ENCODE measurements at regions not wholly inside any gene's neighbourhood (a gene's known extent, or its start where the extent isn't known, plus 50 kb on each side); places are given as distances from the start of the nearest gene placed in this dataset.

DNA sequence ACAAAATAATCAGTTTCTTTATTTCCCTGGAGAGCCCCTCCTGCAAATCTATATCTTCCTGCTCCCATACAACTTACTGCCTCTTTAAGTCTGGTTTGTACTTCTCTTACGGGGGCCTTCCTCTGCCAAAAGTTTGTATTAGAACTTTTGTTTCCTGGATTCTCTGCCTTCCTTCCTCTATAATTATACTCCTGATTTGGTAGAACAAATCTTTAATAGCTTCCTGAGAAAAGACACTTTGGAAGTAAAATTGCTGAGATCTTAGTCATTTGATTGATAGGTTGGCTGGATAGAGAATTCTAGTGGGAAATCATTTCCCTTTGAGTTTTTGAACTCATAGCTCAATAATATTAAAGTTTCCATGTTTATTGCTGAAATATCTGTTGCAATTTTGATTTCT, 499.2 kb downstream of the RAB38 start:
- TF ChIP-seq POLR2A (IDR thresholded peaks at IDR 0.05) = no peak
- TF ChIP-seq, protein P1, sequence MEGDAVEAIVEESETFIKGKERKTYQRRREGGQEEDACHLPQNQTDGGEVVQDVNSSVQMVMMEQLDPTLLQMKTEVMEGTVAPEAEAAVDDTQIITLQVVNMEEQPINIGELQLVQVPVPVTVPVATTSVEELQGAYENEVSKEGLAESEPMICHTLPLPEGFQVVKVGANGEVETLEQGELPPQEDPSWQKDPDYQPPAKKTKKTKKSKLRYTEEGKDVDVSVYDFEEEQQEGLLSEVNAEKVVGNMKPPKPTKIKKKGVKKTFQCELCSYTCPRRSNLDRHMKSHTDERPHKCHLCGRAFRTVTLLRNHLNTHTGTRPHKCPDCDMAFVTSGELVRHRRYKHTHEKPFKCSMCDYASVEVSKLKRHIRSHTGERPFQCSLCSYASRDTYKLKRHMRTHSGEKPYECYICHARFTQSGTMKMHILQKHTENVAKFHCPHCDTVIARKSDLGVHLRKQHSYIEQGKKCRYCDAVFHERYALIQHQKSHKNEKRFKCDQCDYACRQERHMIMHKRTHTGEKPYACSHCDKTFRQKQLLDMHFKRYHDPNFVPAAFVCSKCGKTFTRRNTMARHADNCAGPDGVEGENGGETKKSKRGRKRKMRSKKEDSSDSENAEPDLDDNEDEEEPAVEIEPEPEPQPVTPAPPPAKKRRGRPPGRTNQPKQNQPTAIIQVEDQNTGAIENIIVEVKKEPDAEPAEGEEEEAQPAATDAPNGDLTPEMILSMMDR (IDR thresholded peaks at IDR 0.05) = no peak

All from heart left ventricle (tissue), 13 donors.